GM12864 (cell line): ENCODE measurements at regions not wholly inside any gene's neighbourhood (a gene's known extent, or its start where the extent isn't known, plus 50 kb on each side); places are given as distances from the start of the nearest gene placed in this dataset.

ENCODE experiments used
- DNase-seq: peaks from one replicate; pipeline ENCODE4 v3.0.0-alpha.2; 2011; ENCODE audit warnings: low read depth
- H3K4me3 ChIP-seq: 2 replicates; pipeline ENCODE4 v1.5.1; 2011; ENCODE audit warnings: mild to moderate bottlenecking, low read depth, low read length, control low read depth
- CTCF ChIP-seq: IDR thresholded peaks from 2 replicates; pipeline ENCODE4 v1.5.1; 2011; ENCODE audit warnings: low read depth, mild to moderate bottlenecking, moderate library complexity, low read length, control low read depth, inconsistent platforms; ENCODE audit errors: missing control alignments

GRCh38 chr17:71753070-71753469, 367.8 kb upstream of the SOX9 start:
- DNase-seq: no peak
- no peak for TF ChIP-seq CTCF
- no peak overlapping the region for H3K4me3 ChIP-seq

- no peak overlapping the region for H3K4me3 ChIP-seq
- TF ChIP-seq CTCF: no peak
- DNase-seq: no peak
Measured at GRCh38 chr17:71757156-71757555, 363.7 kb upstream of the SOX9 start.

- no peak for TF ChIP-seq CTCF
- no peak for DNase-seq
- H3K4me3 ChIP-seq: no peak overlapping the region
Measured at GRCh38 chr17:71757956-71758355, 362.9 kb upstream of the SOX9 start.

GRCh38 chr17:71759422-71760060, 361.3 kb upstream of the SOX9 start:
- H3K4me3 ChIP-seq: no peak overlapping the region
- DNase-seq: no peak
- no peak for TF ChIP-seq CTCF

GRCh38 chr17:71760062-71760720, 360.6 kb upstream of the SOX9 start:
- no peak for TF ChIP-seq CTCF
- DNase-seq: no peak
- H3K4me3 ChIP-seq: no peak overlapping the region

- no peak for TF ChIP-seq CTCF
- no peak for DNase-seq
- no peak overlapping the region for H3K4me3 ChIP-seq
Measured at GRCh38 chr17:71762526-71762925, 358.3 kb upstream of the SOX9 start.

GRCh38 chr17:71764505-71764904, 356.3 kb upstream of the SOX9 start:
- DNase-seq: no peak
- TF ChIP-seq CTCF: peak; percentile 53
- H3K4me3 ChIP-seq: no peak overlapping the region
